MM.1S (cell line): ENCODE measurements at regions not wholly inside any gene's neighbourhood (a gene's known extent, or its start where the extent isn't known, plus 50 kb on each side); places are given as distances from the start of the nearest gene placed in this dataset.

ENCODE experiments used
- CTCF ChIP-seq: fragments of 300-600 bp; sonication (generic); IDR thresholded peaks from 2 replicates; pipeline ENCODE4 v1.5.1; 2016; ENCODE audit warnings: antibody characterized with exemption, low read length, mixed read lengths
- EZH2 ChIP-seq: fragments of 300-600 bp; sonication (generic); optimal IDR thresholded peaks from 2 replicates; pipeline ENCODE3; 2017; ENCODE audit warnings: low read depth, mild to moderate bottlenecking, antibody characterized with exemption, low read length, mixed read lengths
- EZH2phosphoT487 ChIP-seq: fragments of 300-600 bp; sonication (generic); IDR thresholded peaks from 2 replicates; pipeline ENCODE4 v1.6.1; 2018; ENCODE audit warnings: antibody characterized with exemption, low read length

- TF ChIP-seq EZH2, result no peak
- TF ChIP-seq CTCF, result no peak
- TF ChIP-seq EZH2phosphoT487, result no peak
Observed at GRCh38 chr6:11828262-11828870, 49.8 kb upstream of the ADTRP start.
